Gastroesophageal sphincter (tissue), 4 donors: ENCODE measurements at regions not wholly inside any gene's neighbourhood (a gene's known extent, or its start where the extent isn't known, plus 50 kb on each side); places are given as distances from the start of the nearest gene placed in this dataset.

Experiments
- ATAC-seq: fragments of 150-250 bp; one replicate; pipeline ENCODE4 v1.9.1; 2016; ENCODE audit warnings: mild to moderate bottlenecking, moderate library complexity
- H3K27ac ChIP-seq, 4 donors: fragments of 200-600 bp; sonication (generic) in 3 of 4; 1 replicate in 3 of 4; 2 replicates in 1 of 4; pipeline ENCODE4 v1.5.1; 2016 to 2019
- H3K27me3 ChIP-seq: fragments of 200-600 bp; sonication (generic); one replicate; pipeline ENCODE4 v1.5.1; 2019
- H3K36me3 ChIP-seq, 2 donors: fragments of 200-600 bp; sonication (generic); one replicate each; pipeline ENCODE4 v1.5.1; 2019; ENCODE audit warnings: control low read depth in 1 of 2
- H3K4me1 ChIP-seq, 3 donors: fragments of 200-600 bp; sonication (generic); 1 replicate in 2 of 3; 2 replicates in 1 of 3; pipeline ENCODE4 v1.5.1; 2016 to 2019; ENCODE audit warnings: control low read depth in 2 of 3
- H3K4me3 ChIP-seq, 2 donors: fragments of 200-600 bp; sonication (generic); one replicate each; pipeline ENCODE4 v1.5.1; 2019; ENCODE audit warnings: mild to moderate bottlenecking in 1 of 2, moderate library complexity in 1 of 2
- H3K9me3 ChIP-seq, 3 donors: fragments of 200-600 bp; sonication (generic); one replicate each; pipeline ENCODE4 v1.5.1; 2017 to 2019; ENCODE audit warnings: control low read depth in 2 of 3
- EP300 ChIP-seq: sonication (generic); formaldehyde crosslinking; IDR thresholded peaks from one replicate; pipeline ENCODE4 v1.6.1; 2017; ENCODE audit warnings: antibody characterized with exemption, mild to moderate bottlenecking
- POLR2A ChIP-seq, 2 donors: fragments of 450-650 bp; IDR thresholded peaks; one replicate each; pipeline ENCODE4 v1.6.1; 2017; ENCODE audit warnings: antibody characterized with exemption in 2 of 2, mild to moderate bottlenecking in 2 of 2, moderate library complexity in 1 of 2
- POLR2AphosphoS5 ChIP-seq: sonication (generic); formaldehyde crosslinking; IDR thresholded peaks from one replicate; pipeline ENCODE4 v1.6.1; 2017; ENCODE audit warnings: antibody characterized with exemption
- WGBS, 2 donors: methylation state at CpG; one replicate each; pipeline ENCODE4 v1.1.5; 2018; ENCODE audit warnings: low coverage in 1 of 2; 5-methylcytosine and 5-hydroxymethylcytosine counted together
- TF ChIP-seq, protein P1 (sequence below), 4 experiments: fragments of 200-600 bp in 2 of 4; fragments of 450-650 bp in 2 of 4; sonication (generic) in 1 of 4; IDR thresholded peaks; one replicate each; pipeline ENCODE4 v1.5.1; 2017 to 2019; ENCODE audit warnings: antibody characterized with exemption in 4 of 4, mild to moderate bottlenecking in 2 of 4, moderate library complexity in 2 of 4

DNA sequence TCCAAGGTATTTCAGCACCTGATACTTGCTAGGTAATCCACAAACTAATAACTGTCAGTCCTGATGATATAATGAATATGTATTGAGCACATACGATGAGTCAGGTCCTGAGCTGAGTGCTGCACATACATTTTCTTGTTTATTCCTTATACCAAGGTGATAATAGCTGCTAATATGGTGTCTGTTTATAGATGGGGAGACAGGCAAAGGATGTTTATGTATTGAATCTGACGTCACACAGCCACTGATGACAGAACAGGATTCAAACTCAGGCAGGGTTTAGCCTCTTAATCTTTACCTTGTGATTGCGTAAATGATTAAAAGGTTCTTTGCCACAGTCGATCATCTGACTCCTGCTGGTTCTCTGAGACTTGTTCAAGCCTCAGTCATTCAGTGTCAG, 609.9 kb upstream of the CPEB2 start:
- no peaks in the 10 kb centered on the region for H3K4me1 ChIP-seq
- 31 to 38% methylated on average over 4 of the region's 4 CpGs for WGBS, 2 donors
- no peak overlapping the region for H3K27ac ChIP-seq
- TF ChIP-seq, protein P1, sequence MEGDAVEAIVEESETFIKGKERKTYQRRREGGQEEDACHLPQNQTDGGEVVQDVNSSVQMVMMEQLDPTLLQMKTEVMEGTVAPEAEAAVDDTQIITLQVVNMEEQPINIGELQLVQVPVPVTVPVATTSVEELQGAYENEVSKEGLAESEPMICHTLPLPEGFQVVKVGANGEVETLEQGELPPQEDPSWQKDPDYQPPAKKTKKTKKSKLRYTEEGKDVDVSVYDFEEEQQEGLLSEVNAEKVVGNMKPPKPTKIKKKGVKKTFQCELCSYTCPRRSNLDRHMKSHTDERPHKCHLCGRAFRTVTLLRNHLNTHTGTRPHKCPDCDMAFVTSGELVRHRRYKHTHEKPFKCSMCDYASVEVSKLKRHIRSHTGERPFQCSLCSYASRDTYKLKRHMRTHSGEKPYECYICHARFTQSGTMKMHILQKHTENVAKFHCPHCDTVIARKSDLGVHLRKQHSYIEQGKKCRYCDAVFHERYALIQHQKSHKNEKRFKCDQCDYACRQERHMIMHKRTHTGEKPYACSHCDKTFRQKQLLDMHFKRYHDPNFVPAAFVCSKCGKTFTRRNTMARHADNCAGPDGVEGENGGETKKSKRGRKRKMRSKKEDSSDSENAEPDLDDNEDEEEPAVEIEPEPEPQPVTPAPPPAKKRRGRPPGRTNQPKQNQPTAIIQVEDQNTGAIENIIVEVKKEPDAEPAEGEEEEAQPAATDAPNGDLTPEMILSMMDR (IDR thresholded peaks at IDR 0.05) = no peak
- TF ChIP-seq POLR2A (IDR thresholded peaks at IDR 0.05) (no peak), EP300 (no peak), POLR2AphosphoS5 (no peak)
- H3K4me3 ChIP-seq = no peak overlapping the region
- no peaks in the 10 kb centered on the region for H3K36me3 ChIP-seq
- no peaks in the 10 kb centered on the region for H3K27me3 ChIP-seq
- ATAC-seq = no peak
- no peaks in the 10 kb centered on the region for H3K9me3 ChIP-seq

DNA sequence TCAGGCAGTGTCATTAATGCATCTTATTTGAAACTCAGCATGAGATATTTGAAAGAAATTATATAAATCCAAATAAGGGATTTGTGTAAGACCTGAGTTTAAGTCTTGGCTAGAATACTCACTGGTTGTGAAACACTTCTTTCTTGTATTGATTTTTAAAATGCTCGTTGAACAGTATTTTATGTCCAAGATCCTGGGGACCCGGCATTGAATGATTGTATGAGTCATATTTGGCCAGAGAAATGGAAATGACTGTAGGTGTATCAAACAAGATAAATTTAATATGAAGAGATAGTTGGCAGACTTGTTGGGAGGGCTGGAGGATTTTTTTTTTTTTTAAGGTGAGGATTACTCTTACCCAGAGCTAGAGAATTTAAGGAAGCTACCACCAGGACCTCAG, 606.1 kb upstream of the CPEB2 start:
- WGBS, 2 donors = 24 to 66% methylated on average over 2 of the region's 2 CpGs
- TF ChIP-seq, protein P1 (IDR thresholded peaks at IDR 0.05) = no peak
- TF ChIP-seq EP300 (no peak), POLR2AphosphoS5 (no peak), POLR2A (IDR thresholded peaks at IDR 0.05) (no peak)
- ATAC-seq = no peak
- Histone ChIP-seq H3K4me3 (no peak overlapping the region), H3K36me3 (no peaks in the 10 kb centered on the region), H3K9me3 (no peaks in the 10 kb centered on the region), H3K27me3 (no peaks in the 10 kb centered on the region), H3K27ac (no peak overlapping the region), H3K4me1 (no peaks in the 10 kb centered on the region)

DNA sequence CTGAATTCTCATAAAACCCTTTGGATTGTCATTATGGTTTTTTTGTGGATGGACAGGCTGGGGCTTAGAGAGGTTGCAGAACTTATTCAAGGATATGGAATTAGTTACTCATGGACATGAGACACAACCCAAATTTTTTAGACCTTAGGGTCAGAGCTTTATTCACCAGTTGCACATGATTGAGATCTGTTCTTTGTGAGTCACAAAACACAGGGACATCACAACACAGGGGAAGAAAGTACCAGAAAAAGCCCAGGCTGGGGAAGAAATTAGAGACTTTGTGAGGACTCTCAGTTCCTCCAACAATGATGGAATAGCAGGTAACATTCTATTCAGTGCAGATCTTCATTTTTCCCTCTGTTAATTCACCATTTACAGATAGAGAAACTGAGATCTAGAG, 602.4 kb upstream of the CPEB2 start:
- no peaks in the 10 kb centered on the region for H3K36me3 ChIP-seq
- H3K27ac ChIP-seq = no peak overlapping the region
- no peak for ATAC-seq
- no peaks in the 10 kb centered on the region for H3K9me3 ChIP-seq
- peaks cover 0 to 8% (median 0%) of the 10 kb centered on the region in 3 donors for H3K4me1 ChIP-seq
- TF ChIP-seq POLR2A (IDR thresholded peaks at IDR 0.05) (no peak), EP300 (no peak), POLR2AphosphoS5 (no peak)
- TF ChIP-seq, protein P1 (IDR thresholded peaks at IDR 0.05) = no peak
- H3K4me3 ChIP-seq = no peak overlapping the region
- no peaks in the 10 kb centered on the region for H3K27me3 ChIP-seq

DNA sequence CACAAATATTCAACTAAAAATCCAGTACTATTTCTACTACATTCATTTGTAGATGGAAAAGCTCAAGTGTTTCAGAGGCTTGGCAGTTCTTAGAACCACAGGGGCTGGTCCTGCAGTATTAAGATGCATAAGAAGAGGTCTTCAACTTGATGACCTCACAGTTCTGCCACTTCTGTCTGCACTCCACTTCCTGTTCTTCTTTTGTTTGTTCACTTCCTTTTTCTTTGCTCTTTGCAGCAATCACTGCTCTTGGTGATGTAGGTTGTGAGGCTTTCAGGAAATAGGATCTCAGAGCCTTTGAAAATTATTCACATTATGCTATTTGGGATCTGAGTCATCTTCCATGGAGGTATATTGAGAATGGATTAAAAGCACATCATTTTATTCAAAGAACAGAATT, 602.0 kb upstream of the CPEB2 start:
- Histone ChIP-seq H3K4me1 (peaks cover 0 to 13% (median 0%) of the 10 kb centered on the region in 3 donors), H3K27me3 (no peaks in the 10 kb centered on the region), H3K4me3 (no peak overlapping the region), H3K36me3 (no peaks in the 10 kb centered on the region), H3K9me3 (no peaks in the 10 kb centered on the region), H3K27ac (no peak overlapping the region)
- no peak for ATAC-seq
- TF ChIP-seq POLR2A (IDR thresholded peaks at IDR 0.05) = no peak
- TF ChIP-seq, protein P1 (IDR thresholded peaks at IDR 0.05) = no peak
- TF ChIP-seq EP300 = no peak
- no peak for TF ChIP-seq POLR2AphosphoS5

DNA sequence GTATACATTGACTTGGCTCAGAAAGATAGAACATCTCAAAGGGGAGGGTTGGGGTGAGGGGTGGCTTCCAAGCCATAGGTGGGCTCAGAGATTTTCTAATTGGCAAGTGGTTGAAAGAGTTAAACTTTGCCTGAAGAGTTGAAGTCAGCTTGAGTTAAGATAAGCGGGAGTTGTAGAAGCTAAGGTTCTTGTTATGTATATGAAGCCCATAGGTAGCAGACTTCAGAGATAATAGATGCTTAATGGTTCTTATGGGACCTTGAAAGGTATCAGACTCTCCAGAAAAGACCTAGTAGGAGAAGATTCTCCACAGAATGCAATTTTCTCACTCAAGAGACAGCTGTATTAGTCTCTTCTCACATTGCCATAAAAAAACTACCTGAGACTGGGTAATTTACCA, 599.1 kb upstream of the CPEB2 start:
- H3K36me3 ChIP-seq = no peaks in the 10 kb centered on the region
- WGBS, 2 donors = 88 to 100% methylated on average over 1 of the region's 1 CpG
- no peak overlapping the region for H3K4me3 ChIP-seq
- H3K4me1 ChIP-seq = peaks cover 0 to 18% (median 0%) of the 10 kb centered on the region in 3 donors
- H3K27ac ChIP-seq = no peak overlapping the region
- ATAC-seq = no peak
- no peaks in the 10 kb centered on the region for H3K27me3 ChIP-seq
- TF ChIP-seq, protein P1 (IDR thresholded peaks at IDR 0.05) = no peak
- TF ChIP-seq POLR2AphosphoS5 (no peak), POLR2A (IDR thresholded peaks at IDR 0.05) (no peak), EP300 (no peak)
- H3K9me3 ChIP-seq = no peaks in the 10 kb centered on the region
